ENCODE measurements at regions not wholly inside any gene's neighbourhood (a gene's known extent, or its start where the extent isn't known, plus 50 kb on each side); places are given as distances from the start of the nearest gene placed in this dataset.
"Not testable (repeated sequence)": the region's sequence is repeated elsewhere in the genome, so short reads cannot be mapped to it uniquely, and the experiment has no call there.

- no peak for DNase-seq
Observed at GRCh38 chr11:27241311-27242122, 121.5 kb downstream of the CCDC34 start.

- peak; percentile 76 for DNase-seq
Observed at GRCh38 chr11:27239305-27239942, 123.6 kb downstream of the CCDC34 start.

- DNase-seq = no peak
Observed at GRCh38 chr11:27238811-27239210, 124.2 kb downstream of the CCDC34 start.

DNA sequence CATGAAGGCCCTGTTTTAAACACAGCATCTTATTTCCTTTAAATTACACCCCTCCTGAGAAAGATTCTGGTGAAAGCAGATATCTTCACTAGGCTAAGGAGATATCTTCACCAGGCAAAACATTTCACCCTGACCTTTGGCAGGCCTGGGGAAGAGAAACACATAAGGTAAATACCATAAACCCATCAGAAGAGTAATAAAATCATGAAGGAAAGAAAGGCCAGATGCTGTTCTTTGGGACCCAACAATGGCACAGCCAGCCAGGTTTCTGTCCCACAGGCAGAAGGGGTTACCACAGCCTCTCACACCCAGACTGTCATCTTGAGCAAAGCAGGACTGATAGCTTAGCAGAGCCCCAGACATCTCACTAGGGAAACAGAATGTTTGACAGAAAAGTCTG lies 125.4 kb downstream of the CCDC34 start:
- no peak for DNase-seq

DNA sequence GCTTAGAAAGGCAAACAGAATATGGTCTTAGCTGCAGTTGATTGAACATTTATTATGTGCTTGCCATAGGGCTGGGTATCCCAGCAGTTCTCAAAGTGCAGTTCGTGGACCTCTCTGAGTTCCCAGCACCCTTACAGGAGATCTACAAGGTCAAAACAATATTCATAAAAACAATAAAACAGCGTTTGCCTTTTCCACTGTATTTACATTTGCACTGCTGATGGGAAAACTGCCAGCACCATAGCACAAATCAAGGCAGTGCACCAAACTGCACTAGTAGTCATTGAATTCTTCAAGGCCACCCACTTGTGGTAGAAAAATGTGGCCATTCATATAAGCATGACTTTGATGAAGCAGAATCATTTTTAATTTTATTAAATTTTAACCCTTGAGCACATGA lies 128.1 kb downstream of the CCDC34 start:
- DNase-seq = no peak

GRCh38 chr11:27234043-27234668 lies 128.9 kb downstream of the CCDC34 start:
- DNase-seq = peak; percentile 53

DNA sequence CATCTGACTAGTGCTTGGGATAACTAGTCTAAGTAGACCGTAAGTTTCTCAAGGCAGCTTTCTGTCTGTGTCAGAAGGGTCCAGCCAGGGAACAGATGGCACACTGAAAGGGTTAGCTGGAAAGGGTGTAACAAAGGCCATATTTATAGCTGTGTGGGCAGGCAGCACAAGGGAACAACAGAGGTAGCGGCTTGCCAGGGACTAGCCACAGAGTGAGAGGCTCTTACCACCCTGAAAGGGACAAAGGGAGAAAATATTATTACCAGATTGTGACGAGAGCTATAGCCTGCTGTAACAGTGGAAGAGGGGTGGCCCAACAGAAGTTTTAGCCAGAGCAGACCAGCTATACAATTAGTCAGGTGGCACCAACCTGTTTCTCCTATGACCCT lies 129.4 kb downstream of the CCDC34 start:
- DNase-seq = no peak

GRCh38 chr11:27231530-27231929 lies 131.5 kb downstream of the CCDC34 start:
- DNase-seq = no peak

GRCh38 chr11:27230192-27230572 lies 132.8 kb downstream of the CCDC34 start:
- DNase-seq = no peak

GRCh38 chr11:27229511-27230191 lies 133.4 kb downstream of the CCDC34 start:
- peak; percentile 40 for DNase-seq

DNA sequence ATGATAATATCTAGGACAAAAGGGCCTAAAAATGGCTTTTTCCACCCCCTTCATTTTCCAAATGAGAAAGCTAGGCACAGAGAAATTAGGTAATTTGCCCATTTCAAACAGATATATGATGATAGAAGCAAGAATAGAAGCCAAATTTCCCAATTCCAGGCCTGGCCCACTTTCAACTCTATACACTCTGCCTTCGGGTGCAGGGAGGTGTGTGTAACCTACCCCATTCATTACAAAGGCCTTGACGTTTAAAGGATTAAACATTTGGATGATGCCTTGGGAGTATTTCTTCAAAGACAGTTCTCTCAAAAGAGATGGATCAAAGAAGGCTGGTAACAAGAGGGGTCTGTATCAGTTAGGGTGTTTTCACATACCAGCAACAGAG lies 134.1 kb downstream of the CCDC34 start:
- no peak for DNase-seq

- no peak for DNase-seq
Observed at GRCh38 chr11:27228232-27228905, 134.6 kb downstream of the CCDC34 start.

GRCh38 chr11:27227736-27228135 lies 135.3 kb downstream of the CCDC34 start:
- DNase-seq = peak; percentile 65

DNA sequence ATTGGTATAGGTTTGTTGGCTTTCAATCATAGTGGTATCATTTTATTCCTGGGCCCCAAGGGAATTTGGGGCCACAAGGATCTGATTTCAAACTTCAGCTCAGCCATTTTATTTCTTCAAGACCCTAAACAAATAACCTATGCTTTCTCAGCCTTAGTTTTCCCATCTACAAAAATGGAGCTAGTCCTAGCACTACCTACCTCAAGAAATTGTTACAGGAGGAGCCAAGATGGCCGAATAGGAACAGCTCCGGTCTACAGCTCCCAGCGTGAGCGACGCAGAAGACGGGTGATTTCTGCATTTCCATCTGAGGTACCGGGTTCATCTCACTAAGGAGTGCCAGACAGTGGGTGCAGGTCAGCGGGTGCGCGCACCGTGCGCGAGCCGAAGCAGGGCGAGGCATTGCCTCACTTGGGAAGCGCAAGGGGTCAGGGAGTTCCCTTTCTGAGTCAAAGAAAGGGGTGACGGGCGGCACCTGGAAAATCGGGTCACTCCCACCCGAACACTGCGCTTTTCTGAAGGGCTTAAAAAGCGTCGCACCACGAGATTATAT lies 143.5 kb downstream of the CCDC34 start:
- DNase-seq = not testable (repeated sequence)

- DNase-seq = no peak
Observed at GRCh38 chr11:27218421-27219038, 144.5 kb downstream of the CCDC34 start.

DNA sequence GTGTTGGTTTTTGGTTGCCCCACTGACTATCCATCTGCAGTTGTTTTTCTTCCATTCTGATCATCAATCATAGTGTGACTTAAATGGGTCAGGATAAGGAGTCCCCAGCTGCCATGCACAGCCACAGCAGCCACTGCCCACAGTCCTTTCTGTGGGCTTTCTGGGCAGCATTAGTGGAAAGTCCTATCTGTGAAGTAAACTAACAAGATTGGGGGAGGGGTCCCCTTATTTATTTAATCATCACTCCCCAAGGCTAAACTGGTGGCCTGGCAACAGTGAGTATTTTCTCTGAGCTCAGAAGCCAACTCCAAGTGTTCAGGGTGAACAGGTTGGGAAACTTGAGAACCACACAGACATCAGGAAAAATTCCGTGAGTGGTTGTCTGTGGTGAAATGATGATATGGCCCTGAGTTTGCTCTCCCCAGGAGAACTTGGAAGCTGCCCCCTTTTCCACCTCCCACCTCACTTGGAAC lies 145.0 kb downstream of the CCDC34 start:
- DNase-seq = peak; percentile 52

DNA sequence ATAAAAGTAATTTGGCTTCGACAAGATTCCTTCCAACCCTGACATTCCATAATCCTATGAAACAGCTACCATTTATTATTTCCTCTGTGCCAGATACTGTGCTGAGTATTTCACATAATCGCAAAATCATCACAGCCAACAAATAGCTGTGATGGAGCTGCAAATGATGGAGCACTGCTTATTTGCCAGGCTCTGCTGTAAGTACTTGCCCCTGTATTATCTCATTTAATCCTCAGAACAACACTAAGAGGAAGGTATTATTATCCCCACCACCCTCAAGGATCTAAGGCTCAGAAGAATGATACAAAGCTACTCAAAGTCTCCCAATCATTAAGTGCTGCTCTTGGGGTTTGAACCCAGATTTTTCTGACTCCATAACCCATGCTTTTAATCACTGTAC lies 145.5 kb downstream of the CCDC34 start:
- DNase-seq = no peak

DNA sequence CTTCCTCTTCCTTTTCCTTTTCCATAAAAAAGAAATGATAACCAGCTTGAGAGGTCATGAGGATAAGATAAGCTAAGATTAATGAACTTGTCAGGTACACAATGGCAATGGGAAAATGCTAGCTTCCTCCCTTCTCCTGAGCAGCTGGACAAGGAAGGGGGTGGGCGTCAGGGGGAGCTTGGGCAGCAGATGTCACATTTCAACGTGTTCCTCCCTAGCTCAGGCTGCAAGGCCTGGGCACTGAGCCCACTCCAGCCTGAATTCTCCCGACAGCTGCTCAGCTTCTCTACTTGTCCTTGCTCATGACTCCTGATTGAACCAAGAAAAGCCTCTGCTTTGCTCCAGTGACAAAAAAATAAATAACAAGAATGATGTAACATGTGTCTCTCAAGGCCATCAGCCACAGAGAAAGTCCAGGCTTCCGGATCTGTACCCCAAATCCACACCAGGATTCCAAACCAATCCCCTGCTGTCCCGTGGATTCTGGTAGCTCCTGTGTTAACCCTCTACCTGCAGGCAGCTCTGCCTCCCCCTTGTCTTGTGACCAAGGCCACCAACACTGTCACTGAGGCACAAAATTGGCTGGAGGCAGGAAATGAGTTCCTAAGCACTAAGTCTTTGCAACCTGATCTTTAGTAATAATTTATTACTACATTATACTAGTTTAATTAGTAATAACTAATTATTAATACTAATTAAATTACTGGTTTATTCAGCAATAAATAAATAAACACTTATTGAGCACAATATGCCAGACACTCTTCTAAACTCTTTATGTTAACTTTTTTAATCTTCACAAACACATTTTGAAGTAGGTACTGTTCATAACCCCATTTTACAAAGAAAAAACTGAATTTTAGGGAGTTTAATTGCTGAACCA lies 146.5 kb downstream of the CCDC34 start:
- DNase-seq = peak; percentile 92

GRCh38 chr11:27215471-27216269 lies 147.3 kb downstream of the CCDC34 start:
- DNase-seq = no peak

DNA sequence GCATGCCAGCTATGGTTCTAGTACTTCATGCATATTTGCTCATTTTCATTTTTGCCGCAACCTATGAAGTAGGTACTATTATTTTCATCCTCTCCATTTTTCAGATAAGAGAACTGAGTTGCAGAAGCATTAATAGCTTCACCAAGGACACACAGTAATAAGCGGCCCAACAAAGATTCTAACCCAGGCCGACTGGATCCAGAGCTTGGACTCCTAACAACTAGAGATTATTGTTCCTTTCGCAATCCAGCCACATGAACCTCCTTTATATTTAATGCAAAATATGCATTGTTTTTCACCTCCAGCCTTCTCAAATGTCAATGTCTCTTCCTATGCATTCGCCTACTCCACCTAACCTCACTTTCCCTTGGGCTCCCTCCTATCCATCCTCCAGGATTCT lies 148.3 kb downstream of the CCDC34 start:
- DNase-seq = no peak
